22Rv1 (cell line): ENCODE measurements at regions not wholly inside any gene's neighbourhood (a gene's known extent, or its start where the extent isn't known, plus 50 kb on each side); places are given as distances from the start of the nearest gene placed in this dataset.

Source experiments
- ZFX ChIP-seq: fragments of 450-650 bp; IDR thresholded peaks from 2 replicates; pipeline ENCODE4 v1.6.1; 2017; ENCODE audit warnings: antibody characterized with exemption, borderline replicate concordance
- TF ChIP-seq, protein P1 (sequence below): fragments of 450-650 bp; IDR thresholded peaks from 2 replicates; pipeline ENCODE4 v1.5.1; 2017; ENCODE audit warnings: mild to moderate bottlenecking

DNA sequence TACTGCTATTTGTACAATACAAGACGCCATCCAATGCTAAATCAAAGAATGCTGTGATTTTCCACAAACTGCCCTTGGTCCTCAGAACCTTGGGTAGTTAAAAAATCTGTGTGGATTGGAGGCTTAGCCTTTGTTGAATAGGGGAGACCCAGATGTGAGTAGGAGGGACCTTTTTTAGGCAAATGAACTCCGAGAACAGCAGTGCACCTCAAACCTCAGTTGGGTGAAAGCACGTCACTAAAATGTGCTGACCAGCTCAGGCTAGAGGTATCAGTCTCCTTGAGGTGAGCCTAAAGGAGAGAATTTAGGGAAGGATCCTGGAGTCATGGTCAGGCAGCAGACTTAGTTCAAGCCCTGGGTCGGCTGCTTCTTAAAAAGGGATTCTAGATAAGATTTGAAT, 200.7 kb downstream of the SOX2 start:
- TF ChIP-seq, protein P1, sequence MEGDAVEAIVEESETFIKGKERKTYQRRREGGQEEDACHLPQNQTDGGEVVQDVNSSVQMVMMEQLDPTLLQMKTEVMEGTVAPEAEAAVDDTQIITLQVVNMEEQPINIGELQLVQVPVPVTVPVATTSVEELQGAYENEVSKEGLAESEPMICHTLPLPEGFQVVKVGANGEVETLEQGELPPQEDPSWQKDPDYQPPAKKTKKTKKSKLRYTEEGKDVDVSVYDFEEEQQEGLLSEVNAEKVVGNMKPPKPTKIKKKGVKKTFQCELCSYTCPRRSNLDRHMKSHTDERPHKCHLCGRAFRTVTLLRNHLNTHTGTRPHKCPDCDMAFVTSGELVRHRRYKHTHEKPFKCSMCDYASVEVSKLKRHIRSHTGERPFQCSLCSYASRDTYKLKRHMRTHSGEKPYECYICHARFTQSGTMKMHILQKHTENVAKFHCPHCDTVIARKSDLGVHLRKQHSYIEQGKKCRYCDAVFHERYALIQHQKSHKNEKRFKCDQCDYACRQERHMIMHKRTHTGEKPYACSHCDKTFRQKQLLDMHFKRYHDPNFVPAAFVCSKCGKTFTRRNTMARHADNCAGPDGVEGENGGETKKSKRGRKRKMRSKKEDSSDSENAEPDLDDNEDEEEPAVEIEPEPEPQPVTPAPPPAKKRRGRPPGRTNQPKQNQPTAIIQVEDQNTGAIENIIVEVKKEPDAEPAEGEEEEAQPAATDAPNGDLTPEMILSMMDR, result no peak
- no peak for TF ChIP-seq ZFX
